ENCODE measurements at regions not wholly inside any gene's neighbourhood (a gene's known extent, or its start where the extent isn't known, plus 50 kb on each side); places are given as distances from the start of the nearest gene placed in this dataset.

DNA sequence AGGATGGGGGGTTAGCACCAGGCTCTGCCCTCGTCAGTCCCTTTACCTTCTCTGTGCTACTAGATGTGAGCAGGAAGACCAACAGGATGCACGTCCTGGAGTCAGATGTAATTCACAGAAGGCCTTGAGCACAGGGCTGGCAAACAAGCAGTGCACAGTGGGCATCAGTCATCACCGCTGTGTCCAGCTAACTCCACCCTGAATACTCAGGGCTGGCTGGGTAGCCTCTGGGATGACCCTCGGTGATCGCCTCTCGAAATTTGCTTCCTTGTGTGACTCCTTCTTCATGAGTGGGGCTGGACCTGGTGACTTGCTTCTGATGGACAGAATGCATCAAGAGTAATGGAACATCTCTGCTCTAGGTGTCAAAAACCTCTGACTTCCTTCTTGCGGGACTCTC lies 92.2 kb upstream of the TMPRSS2 start:
- H3K4me1 ChIP-seq (ENCODE audit: control insufficient read depth in 5 of 5, insufficient read depth in 5 of 5, low read length in 5 of 5) = peaks cover 0 to 11% (median 0%) of the 10 kb centered on the region in 5 donors
- H3K4me3 ChIP-seq = no peak overlapping the region
- no peaks in the 10 kb centered on the region for H3K27me3 ChIP-seq (ENCODE audit: control insufficient read depth in 3 of 3, insufficient read depth in 3 of 3, low read length in 2 of 3)
- 86 to 92% methylated on average over 7 of the region's 7 CpGs for WGBS, 2 donors
- H3K9me3 ChIP-seq (ENCODE audit: control insufficient read depth in 4 of 4, insufficient read depth in 3 of 4, low read length in 3 of 4) = no peaks in the 10 kb centered on the region
- ATAC-seq (ENCODE audit: insufficient read depth, low FRiP score) (no peak), DNase-seq (no peak)
- H3K36me3 ChIP-seq (ENCODE audit: control insufficient read depth in 4 of 4, insufficient read depth in 4 of 4, low read length in 4 of 4) = no peaks in the 10 kb centered on the region
- no peak overlapping the region for H3K9ac ChIP-seq (ENCODE audit: insufficient read depth in 1 of 2, low read length in 2 of 2)
- TF ChIP-seq, protein P1, sequence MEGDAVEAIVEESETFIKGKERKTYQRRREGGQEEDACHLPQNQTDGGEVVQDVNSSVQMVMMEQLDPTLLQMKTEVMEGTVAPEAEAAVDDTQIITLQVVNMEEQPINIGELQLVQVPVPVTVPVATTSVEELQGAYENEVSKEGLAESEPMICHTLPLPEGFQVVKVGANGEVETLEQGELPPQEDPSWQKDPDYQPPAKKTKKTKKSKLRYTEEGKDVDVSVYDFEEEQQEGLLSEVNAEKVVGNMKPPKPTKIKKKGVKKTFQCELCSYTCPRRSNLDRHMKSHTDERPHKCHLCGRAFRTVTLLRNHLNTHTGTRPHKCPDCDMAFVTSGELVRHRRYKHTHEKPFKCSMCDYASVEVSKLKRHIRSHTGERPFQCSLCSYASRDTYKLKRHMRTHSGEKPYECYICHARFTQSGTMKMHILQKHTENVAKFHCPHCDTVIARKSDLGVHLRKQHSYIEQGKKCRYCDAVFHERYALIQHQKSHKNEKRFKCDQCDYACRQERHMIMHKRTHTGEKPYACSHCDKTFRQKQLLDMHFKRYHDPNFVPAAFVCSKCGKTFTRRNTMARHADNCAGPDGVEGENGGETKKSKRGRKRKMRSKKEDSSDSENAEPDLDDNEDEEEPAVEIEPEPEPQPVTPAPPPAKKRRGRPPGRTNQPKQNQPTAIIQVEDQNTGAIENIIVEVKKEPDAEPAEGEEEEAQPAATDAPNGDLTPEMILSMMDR (IDR thresholded peaks at IDR 0.05; ENCODE audit: control extremely low read depth, extremely low read depth) = no peak
- peak overlapping the region in 1 of 2 donors; percentile 46 for H3K27ac ChIP-seq (ENCODE audit: low read depth in 1 of 2, low read length in 1 of 2)

DNA sequence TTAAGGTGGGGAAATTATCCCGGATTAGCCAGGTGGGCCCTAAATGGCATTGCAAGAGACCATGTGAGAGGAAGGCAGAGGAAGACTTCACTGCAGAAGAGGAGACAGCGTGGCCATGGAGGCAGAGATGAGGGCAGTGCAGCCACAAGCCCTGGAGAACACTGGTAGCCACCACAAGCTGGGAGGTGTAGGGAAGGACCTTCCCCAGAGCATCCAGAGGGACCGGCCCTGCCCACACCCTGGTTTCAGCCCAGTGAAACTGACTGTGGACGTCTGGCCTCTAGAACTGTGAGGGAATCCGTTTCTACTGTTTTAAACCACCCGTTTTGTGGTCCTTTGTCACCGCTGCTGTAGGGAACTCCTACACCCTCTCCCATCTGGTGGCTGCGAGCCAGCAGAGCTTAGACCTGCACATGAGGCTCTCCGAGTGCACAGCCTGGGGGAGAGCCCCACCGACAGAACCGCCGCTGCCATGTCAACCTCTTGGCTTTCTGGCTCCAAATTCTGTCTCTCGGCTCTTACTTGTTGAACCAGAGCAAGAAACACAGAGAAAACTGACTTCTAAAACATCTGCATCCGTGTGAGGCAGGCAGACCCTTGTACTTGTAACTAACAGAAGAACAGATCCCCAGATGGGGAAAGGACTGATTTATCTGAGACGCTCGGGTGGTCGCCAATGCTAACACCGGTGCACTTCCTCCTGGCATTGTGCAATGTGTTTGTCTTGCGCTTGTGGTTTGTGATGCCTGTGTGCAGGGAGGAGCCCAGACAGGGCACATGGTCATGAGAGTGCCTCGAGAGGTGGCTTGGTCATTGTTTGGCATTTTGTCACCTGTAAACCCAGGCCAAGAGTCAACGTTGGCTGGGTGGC lies 90.8 kb upstream of the TMPRSS2 start:
- Histone ChIP-seq H3K9me3 (ENCODE audit: control insufficient read depth in 4 of 4, insufficient read depth in 3 of 4, low read length in 3 of 4) (no peaks in the 10 kb centered on the region), H3K4me3 (no peak overlapping the region), H3K27me3 (ENCODE audit: control insufficient read depth in 3 of 3, insufficient read depth in 3 of 3, low read length in 2 of 3) (no peaks in the 10 kb centered on the region), H3K4me1 (ENCODE audit: control insufficient read depth in 5 of 5, insufficient read depth in 5 of 5, low read length in 5 of 5) (peaks cover 0 to 17% (median 0%) of the 10 kb centered on the region in 5 donors), H3K9ac (ENCODE audit: insufficient read depth in 1 of 2, low read length in 2 of 2) (no peak overlapping the region), H3K36me3 (ENCODE audit: control insufficient read depth in 4 of 4, insufficient read depth in 4 of 4, low read length in 4 of 4) (no peaks in the 10 kb centered on the region), H3K27ac (ENCODE audit: low read depth in 1 of 2, low read length in 1 of 2) (peak overlapping the region in 1 of 2 donors; percentile 87)
- TF ChIP-seq, protein P1 (IDR thresholded peaks at IDR 0.05; ENCODE audit: control extremely low read depth, extremely low read depth) = no peak
- DNase-seq (no peak), ATAC-seq (ENCODE audit: insufficient read depth, low FRiP score) (peak; percentile 38)
- 44 to 50% methylated on average over 21 of the region's 21 CpGs for WGBS, 2 donors

DNA sequence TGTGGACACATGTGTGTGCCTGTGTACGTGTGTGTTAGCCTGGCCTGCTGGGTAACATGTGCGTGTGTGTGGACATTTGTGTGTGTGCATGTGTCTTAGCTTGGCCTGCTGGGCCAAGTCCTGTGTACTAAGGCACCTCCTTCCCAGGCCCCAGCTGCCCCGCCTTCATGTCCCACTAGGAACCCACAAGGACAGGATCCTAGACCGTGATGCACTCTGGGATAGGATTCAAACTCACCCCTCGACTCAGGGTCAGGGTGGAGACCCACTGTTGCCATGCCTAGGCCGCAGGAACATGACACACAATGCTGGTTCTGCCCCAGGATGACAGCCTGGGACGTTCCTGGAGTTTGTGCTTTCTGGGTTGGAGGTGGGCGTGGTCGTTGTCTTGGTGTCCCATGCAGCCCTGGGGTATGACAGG lies 89.9 kb upstream of the TMPRSS2 start:
- Histone ChIP-seq H3K27ac (ENCODE audit: low read depth in 1 of 2, low read length in 1 of 2) (peak overlapping the region in 1 of 2 donors; percentile 26), H3K9ac (ENCODE audit: insufficient read depth in 1 of 2, low read length in 2 of 2) (no peak overlapping the region), H3K4me1 (ENCODE audit: control insufficient read depth in 5 of 5, insufficient read depth in 5 of 5, low read length in 5 of 5) (peaks cover 0 to 14% (median 0%) of the 10 kb centered on the region in 5 donors), H3K4me3 (no peak overlapping the region), H3K36me3 (ENCODE audit: control insufficient read depth in 4 of 4, insufficient read depth in 4 of 4, low read length in 4 of 4) (no peaks in the 10 kb centered on the region), H3K9me3 (ENCODE audit: control insufficient read depth in 4 of 4, insufficient read depth in 3 of 4, low read length in 3 of 4) (no peaks in the 10 kb centered on the region), H3K27me3 (ENCODE audit: control insufficient read depth in 3 of 3, insufficient read depth in 3 of 3, low read length in 2 of 3) (no peaks in the 10 kb centered on the region)
- 91% methylated on average over 9 of the region's 9 CpGs for WGBS, 2 donors
- ATAC-seq (ENCODE audit: insufficient read depth, low FRiP score) (no peak), DNase-seq (no peak)
- TF ChIP-seq, protein P1 (IDR thresholded peaks at IDR 0.05; ENCODE audit: control extremely low read depth, extremely low read depth) = no peak

Measured in lung (tissue), 11 donors.